GM21717 (cell line): ENCODE measurements at regions not wholly inside any gene's neighbourhood (a gene's known extent, or its start where the extent isn't known, plus 50 kb on each side); places are given as distances from the start of the nearest gene placed in this dataset.

ENCODE experiments used
- ATAC-seq: cut with Tn5 transposase; IDR thresholded peaks from one replicate; pipeline ENCODE4 v1.9.1; 2021; ENCODE audit warnings: mild to moderate bottlenecking, moderate library complexity; ENCODE audit not compliant: unreplicated experiment

DNA sequence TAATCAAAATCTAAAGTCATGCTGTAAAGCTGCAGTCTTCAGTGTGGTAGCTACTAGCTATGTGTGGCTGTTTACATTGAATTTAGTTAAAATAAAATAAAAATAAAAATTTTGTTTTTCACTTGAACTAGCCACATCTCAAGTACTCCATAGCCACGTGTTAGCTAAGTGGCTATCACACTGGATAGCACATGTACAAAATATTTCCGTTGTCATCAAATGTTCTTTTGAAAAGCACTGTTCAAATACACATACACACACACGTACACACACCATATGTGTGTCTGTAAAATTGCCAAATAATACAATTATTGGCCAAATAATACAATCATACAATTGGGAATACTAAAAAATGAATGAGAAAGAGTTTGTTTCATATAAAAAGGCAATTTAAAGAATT is 778.2 kb upstream of the FLRT2 start:
- no peak for ATAC-seq

DNA sequence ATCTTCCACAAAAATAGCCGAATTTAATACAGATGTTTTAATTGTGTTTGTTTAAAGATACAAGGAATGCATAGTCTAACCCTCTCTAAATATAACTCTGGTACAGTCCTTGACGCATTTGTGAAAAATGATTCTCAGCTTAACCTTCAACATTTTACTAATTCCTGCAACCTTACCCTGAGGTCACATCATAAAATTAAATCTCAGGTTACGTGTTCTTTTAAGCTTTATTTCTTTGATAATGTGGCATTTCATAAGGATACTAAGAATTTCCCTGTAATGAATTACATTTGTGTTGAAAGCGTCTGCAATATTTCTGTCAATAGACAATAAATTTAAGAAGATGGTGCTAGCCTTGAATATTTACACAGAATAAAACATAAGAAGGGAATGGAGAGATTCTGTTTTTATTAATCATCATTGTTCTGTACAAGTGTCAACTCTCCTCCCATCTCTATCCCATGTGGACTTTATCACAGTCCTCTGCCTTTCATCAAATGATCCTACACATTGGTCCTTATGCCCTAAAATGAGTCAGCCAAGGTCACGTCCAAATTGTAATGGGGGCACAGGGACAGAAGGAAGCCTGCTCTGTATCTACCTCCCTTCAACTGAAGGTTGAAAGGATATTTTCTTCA is 769.3 kb upstream of the FLRT2 start:
- ATAC-seq, result no peak

DNA sequence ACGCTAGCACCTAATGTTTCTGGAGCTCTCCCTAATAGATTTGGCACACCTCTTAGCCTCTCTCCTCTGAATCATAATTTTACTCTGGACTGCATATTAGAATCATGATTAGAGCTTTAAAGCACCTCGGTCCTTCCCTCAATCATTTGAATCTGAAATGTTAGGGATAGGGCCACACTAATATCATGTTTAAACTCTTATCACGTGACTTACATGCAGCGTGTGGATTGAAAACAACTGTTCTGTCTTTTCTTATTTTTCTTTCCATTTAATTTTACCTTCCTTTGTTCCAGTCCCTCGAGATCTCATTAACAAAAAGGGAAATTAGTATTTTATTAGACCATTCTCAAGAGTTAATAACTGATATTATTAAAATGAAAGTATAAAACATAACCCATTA is 762.5 kb upstream of the FLRT2 start:
- no peak for ATAC-seq

DNA sequence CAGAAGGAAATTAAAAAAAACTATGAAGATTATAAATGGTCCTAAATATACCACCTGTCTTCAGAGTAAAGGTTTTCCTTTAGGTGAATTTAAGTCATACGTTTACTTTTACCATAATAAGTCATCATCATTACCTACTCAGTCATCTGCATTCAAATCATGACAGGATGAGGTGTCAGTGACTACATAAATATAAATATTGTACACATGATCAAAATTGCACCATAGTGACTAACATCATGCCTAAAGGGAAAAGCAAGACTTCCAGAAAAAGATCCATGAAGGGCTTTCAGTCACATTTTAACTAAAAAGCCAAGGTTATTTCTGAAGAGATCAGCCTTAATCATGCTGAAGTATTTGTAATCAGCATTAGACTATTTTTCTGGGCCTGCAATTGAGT is 759.9 kb upstream of the FLRT2 start:
- ATAC-seq, result no peak

DNA sequence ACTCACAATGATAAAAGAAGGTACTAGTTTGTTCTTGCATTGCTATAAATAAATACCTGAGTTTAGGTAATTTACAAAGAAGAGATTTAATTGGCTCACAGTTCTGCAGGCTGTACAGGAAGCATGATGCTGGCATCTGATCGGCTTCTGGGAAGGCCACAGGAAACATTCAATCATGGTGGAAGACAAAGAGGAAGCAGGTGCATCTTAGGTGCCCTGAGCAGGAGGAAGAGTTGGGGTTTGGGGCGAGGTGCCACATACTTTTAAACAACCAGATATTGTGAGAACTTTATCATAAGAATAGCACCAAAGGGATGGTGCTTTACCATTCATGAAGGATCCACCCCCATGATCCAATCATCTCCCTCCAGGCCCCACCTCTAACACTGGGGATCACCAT is 752.6 kb upstream of the FLRT2 start:
- ATAC-seq, result no peak

DNA sequence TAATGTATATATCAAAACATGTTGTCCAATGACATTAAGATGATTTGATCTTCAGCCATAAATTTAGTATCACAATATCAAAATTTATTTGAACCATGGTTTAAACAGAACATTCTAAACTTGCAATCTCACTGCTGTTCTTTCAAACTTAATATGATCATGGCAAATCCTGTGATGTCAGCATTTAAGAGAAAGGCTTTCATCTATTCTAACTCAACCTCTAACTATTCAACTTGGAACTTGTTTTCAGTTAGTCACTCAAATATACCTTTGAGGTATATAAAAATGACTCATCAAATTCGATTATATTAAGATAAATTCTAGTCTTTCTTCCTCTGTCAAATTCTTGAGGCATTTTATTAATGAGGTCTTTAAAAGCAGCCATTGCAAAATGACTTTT is 747.0 kb upstream of the FLRT2 start:
- ATAC-seq, result no peak

DNA sequence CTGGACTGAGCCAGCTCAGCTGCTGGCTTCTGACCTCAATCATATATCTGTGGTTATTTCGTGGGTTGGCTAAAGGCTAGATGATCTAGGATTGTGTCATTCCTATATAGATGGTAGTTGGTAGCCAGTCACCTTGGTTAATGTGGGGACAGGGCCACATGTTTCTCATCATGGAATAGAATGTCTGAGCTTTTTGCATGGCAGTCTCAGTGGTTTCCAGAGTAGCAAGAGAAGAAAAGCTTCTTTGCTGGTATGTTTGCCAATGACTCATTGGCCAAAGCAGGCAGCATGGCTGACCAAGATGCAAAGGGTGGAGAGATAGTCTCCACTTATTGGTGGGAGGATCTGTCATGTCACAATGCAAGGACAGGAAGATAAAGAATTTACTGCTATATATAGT is 746.4 kb upstream of the FLRT2 start:
- no peak for ATAC-seq

DNA sequence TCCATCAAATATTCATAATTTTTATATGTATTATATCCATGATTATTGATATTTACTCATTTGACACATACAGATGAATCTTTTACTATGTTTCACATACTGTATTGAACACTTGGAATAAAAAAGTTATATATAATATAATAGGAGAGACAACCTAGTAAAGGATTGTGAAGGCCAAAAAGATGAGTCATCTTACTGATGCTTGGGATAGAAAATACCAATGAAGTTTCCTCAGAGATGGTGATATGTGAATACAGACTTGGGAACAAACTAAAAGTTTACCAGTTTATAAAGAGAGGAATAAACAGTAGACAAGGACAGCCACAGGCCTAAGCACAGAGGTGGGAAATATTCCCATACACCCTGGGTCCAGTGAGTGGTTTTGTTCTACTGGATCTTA is 743.9 kb upstream of the FLRT2 start:
- no peak for ATAC-seq

DNA sequence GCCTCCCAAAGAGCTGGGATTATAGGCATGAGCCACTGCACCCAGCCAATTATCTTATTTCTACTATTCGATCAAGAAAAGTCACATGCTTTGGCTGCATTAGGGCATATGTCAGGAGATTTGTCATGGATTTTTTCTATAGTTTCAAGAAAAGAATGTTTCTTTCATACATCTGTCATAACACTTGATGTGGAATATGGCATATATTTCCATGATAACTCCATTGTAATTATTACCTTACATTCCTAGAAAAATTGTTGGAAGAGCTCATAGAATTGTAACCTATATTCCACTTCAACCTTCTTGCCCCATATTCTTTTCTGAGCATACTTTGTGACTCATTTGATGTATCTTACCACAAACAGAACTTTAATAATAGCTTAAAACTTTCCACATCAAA is 740.9 kb upstream of the FLRT2 start:
- no peak for ATAC-seq

DNA sequence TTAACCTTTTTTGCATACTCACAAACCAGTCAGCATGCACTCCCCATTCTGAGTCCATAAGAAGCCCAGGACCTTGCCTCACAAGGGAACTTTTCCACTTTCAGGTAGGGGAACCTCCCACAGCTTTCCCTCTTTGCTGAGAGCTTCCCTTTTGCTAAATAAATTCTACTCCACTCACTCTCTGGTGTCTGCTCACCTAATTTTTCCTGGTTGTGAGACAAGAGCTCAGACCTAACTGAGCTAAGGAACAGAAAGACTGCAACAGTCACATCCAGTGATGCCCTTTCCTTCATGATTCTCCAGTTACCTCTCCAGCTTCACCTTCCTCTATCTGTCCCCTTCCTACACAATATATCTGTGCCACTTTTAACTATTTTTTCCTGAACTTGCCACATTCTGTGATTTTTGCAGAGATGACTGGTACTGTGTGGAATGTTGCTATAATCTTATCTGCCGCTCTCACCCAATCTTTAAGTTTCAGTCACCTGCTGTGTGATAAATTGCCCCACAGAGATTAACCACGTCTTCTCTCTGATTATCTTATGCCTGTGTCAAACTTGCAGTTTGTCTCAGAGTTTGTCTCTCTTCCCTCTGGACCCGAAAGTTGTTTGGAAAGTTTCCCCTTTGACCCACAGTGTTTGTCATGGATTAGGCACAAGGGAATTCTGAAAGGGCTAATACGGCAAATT is 737.1 kb upstream of the FLRT2 start:
- ATAC-seq, result no peak

DNA sequence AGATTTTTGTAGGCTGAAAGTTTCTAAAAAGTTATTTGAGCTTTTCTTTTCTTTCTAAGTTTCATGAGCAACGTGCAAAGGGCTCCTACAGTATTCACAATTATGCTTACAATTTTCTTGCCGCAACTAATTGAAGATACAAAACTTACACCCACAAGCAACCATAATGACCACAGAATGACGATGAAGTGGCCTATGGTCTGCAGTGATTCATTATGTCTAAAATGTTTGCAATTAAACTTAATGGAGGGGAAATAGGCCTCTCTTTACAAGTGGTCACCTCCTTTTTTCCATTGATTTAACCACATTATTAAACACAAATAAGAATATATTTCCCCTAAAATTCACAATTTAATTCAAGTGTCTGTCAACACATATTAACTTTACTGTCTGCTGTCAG is 732.6 kb upstream of the FLRT2 start:
- ATAC-seq, result no peak

DNA sequence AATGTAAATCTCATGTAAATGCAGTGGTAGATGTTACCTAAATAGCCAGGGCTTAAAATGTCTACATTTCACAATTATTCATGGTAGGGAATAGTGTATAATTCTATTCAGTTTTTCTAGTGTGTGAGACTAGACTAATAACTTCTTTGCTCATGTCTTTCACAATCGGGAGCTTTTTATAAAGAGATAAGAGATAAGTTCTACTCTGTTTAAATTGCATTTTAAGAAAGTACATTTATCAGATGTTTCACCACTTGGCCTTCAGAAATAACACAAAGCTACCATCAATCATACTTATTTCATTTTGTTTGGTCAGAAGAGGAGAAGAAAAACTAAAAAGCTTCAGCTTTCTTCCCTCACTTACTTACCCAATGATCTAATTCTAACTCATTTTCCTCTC is 725.5 kb upstream of the FLRT2 start:
- ATAC-seq, result no peak

DNA sequence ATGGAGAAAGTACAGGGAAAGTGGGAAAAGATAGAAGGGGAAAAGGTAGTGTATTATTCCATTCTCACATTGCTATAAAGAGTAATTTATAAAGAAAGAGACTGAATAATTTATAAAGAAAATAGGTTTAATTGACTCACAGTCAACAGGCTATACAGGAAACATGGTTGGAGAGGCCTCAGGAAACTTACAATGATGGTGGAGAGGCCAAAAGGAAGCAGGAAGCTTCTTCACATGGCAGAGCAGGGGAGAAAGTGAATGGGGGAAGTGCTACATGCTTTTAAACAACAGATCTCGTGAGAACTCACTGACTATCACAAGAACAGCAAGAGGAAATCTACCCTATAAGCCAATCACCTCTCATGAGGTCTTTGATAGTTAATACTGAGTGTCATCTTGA is 725.0 kb upstream of the FLRT2 start:
- no peak for ATAC-seq

DNA sequence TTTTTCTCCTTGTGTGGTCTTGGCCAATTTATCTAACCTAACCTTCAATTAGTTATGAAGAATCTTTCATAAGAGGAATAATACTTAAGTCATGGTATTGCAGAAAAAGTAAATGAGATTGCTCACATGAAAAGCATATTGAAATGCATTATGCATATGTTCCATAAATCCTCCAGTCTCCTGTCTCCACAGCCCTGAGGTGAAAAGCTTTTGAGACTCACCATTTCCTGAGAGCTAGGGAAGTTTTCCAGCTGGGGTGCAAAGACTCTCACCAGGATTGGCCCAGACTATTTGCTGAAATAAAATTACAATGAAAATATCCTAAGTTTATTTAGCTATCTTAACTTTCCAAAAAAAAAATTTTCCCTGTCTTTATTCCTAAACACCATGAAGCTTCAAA is 723.8 kb upstream of the FLRT2 start:
- no peak for ATAC-seq

DNA sequence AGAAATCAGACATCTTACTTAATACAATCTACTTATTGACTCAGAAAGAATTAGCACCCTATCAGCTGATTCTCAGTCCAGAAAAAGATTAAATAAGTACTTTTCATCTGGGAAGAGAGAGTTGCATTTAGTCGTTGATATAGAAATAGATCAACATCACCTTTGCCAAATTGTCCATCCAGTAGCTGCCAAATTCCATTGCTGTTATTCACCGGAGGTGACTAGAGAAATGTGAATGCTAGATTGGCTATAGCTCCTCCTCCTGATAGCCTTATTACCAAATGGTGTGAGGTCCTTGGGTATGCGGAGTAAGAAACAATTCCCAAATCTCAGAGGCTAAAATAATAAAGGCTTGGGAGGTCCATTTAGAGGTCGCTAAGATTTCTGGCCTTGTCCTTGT is 723.3 kb upstream of the FLRT2 start:
- no peak for ATAC-seq

DNA sequence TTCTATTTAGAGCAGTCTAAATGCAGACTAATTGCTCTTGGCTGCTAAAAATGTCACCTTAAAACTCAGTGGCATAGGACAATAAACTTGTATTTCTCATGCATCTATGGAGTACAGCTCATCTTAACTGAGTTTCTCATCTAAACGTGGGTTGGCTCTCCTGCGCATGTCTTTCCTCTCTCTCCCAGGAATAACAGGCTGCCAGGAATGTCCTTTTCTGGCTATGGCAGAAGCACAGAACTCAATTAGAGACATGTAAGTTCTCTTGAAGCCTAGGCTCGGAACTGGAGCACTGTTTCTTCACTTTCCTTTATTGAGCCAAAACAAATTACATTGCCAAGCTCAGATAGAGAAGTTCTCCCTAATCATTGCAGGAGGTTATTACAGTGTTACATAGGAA is 722.3 kb upstream of the FLRT2 start:
- ATAC-seq, result no peak

DNA sequence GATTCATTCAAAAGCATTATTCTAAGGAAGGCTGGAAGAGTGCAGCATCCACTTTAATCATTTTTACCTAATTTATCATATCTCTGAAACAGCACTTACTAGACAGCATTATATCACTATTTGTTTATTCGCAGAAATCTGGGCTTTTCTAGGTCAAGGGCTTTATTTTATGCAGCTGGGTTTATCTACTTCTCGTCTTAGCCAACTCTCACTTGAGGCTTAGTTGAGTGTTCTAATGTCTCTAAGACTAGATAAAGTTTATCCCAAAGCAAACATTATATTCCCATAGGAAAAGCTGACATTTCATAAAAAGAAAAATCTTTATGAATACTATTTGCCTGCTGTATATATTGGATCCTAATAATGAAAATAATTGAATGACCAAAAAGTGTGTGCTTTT is 720.8 kb upstream of the FLRT2 start:
- ATAC-seq, result no peak

DNA sequence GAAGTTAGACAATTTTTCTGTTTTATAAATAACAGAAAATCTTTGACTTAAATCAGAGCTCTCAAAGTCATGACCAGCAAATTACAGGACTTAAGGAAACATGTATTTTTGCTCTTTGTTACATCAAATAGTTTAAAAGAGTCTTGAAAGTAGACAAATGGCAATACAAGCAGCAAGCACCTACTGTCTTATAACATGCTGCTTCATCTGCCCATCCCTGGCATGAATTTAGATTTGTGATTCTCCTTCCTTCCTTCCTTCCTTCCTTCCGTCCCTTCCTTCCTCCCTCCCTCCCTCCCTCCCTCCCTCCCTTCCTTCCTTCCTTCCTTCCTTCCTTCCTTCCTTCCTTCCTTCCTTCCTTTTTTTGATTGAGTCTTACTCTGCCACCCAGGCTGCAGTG is 715.6 kb upstream of the FLRT2 start:
- ATAC-seq, result no peak

DNA sequence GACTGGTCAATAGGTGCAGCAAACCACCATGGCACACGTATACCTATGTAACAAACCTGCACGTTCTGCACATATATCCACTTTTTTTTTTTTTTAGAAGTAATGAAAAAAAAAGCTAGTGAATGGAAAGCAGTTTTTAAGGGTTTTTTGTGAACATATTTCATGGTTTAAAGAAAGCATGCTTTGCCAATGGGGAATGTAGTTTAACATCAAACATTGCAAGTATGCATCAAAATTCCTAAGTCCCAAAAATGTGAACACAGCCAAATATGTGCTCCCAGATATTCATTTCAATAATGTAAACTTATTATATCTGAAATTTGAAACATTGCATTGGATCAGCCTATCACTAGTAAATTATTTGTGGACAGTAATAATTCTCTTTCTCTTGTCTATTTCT is 710.4 kb upstream of the FLRT2 start:
- ATAC-seq, result no peak

DNA sequence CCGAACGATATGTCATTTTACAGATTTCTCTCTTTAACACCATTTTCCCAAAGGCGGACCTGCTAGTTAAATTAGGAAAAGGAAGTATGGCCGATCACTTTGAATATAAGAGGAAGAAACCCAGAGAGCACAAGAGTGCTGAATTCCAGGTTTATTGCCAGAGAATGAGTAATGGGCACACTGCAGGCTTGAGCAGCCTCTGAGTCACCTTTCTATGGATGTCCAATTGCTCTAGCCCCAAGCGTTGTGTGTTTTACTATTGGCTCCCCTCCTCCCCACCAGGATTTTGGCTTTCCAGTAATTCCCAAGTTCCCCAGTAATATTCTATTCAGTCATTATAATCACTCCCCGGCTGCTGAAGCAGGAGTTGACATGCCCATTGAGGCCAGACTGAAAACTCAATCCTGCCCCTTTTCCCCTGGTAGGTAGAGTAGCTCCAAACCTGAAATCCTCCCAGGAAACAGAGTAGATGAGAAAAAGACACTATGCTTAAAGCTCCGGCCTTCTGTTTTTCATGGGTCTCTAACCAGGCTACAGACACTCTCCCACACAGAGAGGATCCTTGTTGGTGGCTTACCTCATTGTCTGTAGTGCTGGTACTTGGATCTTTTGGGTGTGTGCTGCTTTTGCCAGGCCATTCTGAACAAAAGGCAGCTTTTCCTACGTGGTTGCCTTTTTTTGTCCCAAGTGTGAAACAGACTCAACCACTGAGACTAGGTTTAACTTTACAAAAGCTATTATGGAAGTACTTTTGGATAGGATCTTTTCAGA is 704.3 kb upstream of the FLRT2 start:
- no peak for ATAC-seq

DNA sequence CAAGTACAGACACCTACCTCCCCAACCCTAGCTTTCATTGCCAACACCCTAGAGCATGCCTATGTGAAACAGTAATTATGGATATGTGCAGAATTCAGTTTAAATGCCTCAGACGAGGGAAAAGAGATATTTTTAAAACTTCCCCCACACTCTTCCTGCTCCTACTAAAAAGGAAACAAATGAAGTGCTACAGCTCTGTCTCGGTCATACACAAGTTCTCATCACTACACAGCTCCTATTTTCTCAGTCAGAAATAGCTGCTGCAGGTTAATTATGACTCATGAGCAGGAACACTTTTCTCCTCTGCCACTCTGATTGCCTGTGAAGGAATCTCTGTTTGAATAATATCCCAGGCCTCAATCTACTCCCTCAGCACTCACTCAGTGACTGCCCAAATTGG is 703.6 kb upstream of the FLRT2 start:
- ATAC-seq, result no peak

DNA sequence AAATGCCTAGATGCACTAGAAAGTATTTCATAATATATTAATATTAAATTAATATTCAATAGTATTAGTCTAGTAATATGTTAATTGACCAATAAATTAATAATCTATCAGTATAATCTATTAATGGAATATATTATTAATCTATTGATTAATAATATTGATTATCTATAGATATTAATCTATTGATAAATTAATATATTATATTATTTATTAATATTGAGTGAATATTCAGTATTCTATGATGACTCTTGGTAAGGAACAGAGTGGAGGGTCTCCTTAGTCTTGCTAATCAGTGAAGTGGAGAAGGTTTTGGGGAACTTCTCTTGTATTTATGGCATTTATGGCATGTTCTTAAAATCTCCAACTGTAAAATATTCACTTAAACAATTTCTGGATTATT is 679.3 kb upstream of the FLRT2 start:
- ATAC-seq, result no peak
